ENCODE measurements at regions not wholly inside any gene's neighbourhood (a gene's known extent, or its start where the extent isn't known, plus 50 kb on each side); places are given as distances from the start of the nearest gene placed in this dataset.

DNA sequence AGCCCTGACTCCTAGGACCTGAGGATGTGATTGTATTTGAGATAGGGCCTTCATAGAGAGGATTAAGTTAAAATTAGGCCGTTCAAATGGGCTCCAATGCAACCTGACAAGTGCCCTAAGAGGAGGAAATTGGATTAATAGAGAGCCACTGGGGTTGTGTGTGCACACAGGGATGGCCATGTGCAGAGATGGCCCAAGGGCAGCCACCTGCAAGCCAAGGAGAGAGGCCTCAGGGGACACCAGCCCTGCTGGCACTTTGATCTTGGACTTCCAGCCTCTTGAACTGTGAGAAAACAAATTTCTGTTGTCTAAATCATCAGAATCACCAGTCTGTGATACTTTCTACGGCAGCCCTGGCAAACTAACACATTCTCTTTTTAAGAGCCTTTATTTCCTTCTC is 598.8 kb downstream of the UTRN start:
- TF ChIP-seq, protein P1, sequence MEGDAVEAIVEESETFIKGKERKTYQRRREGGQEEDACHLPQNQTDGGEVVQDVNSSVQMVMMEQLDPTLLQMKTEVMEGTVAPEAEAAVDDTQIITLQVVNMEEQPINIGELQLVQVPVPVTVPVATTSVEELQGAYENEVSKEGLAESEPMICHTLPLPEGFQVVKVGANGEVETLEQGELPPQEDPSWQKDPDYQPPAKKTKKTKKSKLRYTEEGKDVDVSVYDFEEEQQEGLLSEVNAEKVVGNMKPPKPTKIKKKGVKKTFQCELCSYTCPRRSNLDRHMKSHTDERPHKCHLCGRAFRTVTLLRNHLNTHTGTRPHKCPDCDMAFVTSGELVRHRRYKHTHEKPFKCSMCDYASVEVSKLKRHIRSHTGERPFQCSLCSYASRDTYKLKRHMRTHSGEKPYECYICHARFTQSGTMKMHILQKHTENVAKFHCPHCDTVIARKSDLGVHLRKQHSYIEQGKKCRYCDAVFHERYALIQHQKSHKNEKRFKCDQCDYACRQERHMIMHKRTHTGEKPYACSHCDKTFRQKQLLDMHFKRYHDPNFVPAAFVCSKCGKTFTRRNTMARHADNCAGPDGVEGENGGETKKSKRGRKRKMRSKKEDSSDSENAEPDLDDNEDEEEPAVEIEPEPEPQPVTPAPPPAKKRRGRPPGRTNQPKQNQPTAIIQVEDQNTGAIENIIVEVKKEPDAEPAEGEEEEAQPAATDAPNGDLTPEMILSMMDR (IDR thresholded peaks at IDR 0.05; ENCODE audit: borderline replicate concordance, insufficient read depth, low read depth, low read length) = no peak
- no peak overlapping the region for H3K4me3 ChIP-seq (ENCODE audit: low read depth, low read length)

DNA sequence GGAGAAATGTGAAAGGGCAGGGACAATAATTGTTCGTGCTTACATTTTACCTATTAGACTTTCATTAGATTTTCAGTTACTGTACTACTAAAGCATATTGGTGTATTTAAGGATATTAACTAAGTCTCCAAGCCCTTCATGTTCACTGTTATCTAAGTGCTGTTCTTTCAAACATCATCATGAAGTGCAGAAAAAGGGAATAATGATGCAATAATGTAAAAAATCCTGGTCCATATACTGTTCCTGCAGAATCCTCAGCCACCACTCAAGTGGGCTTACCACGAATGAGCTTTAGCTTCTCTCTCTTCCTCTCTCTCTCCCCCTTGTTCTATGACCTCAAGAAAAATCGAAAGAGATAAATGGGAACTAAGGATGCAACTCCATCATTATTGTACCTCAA is 600.7 kb downstream of the UTRN start:
- no peak overlapping the region for H3K4me3 ChIP-seq (ENCODE audit: low read depth, low read length)
- TF ChIP-seq, protein P1 (IDR thresholded peaks at IDR 0.05; ENCODE audit: borderline replicate concordance, insufficient read depth, low read depth, low read length) = no peak

DNA sequence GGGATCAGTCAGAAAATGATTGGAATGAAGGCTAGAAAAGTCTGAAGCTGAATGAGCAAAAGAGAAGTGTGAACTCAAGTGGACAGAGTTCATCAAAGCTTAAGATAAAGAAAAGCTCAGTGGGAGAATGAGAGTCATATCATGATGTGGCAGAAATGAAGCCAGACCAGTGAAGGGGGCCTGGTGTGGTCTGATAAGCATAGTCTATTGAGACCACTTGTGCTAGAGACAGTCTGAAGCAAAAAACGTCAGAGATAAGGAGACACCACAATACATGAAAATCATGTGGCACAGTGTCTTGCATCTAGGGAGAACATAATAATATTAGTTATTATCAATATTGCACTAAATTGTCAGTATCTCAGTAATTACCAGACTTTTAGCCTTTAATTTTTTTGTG is 601.5 kb downstream of the UTRN start:
- no peak overlapping the region for H3K4me3 ChIP-seq (ENCODE audit: low read depth, low read length)
- TF ChIP-seq, protein P1 (IDR thresholded peaks at IDR 0.05; ENCODE audit: borderline replicate concordance, insufficient read depth, low read depth, low read length) = no peak

DNA sequence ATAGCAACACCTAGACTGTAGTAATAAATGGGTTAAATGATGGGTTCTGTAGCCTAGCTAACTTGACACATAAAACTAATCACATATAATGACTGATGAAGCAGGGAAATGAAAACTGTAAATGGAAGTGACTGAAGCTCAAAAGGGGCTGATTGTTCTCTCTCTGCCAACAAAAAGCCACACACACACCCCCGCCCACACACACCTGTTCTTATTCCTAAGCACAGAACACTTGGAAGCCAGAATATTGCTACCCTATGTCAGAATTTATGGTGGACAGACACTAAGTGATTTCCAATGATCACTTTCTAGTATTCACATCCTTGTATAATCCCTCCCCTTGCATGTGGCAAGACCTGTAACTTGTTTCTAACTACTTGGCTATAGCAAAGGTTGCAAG is 603.5 kb downstream of the UTRN start:
- TF ChIP-seq, protein P1 (IDR thresholded peaks at IDR 0.05; ENCODE audit: borderline replicate concordance, insufficient read depth, low read depth, low read length) = no peak
- H3K4me3 ChIP-seq (ENCODE audit: low read depth, low read length) = no peak overlapping the region

DNA sequence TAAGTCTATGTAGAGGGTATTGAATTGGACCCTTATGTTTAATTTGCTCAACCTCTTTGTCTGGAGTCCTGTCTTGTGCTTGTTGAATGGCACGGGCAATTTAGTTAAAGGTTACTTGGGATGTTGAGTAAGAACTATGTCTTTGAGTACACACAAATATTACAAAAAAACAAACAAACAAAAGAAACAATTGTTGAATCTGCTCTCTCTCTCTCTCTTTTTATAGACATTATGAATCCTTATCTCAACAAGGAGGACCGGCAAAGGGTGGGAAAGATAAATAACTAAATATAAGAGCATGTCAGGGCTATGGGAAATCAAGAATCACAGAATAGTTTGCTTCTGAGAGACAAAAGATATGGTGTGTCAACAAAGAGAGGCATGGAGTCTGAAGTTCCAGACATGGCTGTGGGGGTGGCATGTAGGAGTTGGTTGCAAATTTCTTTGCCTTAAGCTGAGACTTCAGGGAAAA is 608.6 kb downstream of the UTRN start:
- no peak overlapping the region for H3K4me3 ChIP-seq (ENCODE audit: low read depth, low read length)
- TF ChIP-seq, protein P1 (IDR thresholded peaks at IDR 0.05; ENCODE audit: borderline replicate concordance, insufficient read depth, low read depth, low read length) = no peak

DNA sequence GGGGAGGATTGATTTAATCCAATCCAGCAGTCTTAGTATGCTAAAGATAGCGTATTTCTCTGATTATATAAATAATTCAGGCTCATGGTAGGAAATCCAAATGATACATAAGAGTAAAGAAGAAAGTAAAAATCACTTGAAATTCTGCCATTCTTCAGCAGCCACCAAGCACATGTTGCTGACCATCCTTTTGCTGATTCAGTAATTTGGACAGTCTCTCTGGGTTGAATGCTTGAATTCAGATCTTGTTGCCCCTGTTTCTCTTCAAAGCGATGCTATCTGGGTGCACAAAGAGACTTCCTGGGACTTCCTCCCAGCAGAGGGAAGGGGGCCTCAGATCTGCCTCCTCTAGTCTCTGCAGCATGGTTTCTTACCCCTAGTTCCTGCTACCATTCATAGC is 609.1 kb downstream of the UTRN start:
- TF ChIP-seq, protein P1 (IDR thresholded peaks at IDR 0.05; ENCODE audit: borderline replicate concordance, insufficient read depth, low read depth, low read length) = no peak
- no peak overlapping the region for H3K4me3 ChIP-seq (ENCODE audit: low read depth, low read length)

DNA sequence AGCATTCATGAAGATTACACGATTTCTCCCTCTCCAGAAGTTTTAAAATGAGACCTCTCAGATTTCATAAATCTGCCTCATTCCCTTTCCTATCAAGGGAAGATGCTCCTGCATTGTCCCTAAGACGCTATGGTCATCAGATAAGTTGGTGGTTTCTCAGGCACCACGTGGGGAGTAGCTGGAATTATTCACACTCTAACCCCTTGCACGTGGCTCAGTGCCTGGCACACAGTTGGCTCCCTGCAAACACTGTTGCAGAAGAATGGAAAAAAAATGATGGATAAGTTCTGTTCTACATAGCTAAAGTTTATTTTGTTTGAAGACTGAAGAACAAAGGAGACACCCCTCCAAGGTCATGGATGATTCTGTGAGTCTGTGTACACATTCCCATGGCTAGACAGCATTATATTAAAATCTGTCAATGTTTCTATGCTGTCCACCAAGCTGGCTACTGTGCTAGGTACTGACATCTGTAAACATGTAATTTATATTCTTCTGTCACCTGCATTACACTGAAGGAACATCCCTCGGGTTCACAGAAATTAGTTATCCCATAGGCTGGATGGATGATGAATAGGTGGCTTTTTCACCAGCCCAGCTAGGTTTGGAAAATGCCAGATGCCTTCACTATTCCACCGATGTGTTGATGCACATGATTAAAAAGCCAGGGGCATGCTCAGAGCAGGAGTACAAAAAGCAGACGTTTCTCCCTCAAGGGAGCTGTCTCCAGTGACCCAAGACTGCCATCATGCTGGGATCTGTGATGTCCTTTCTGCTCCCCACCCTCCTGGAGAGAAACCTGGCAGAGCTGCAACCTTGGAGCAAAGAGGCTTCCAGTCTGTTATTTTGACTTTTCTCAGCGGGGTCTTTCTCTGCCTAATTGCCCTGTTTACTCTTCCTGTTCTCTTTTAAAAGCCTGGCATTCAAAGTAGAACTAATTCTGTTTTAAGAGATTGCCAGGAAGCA is 610.5 kb downstream of the UTRN start:
- no peak overlapping the region for H3K4me3 ChIP-seq (ENCODE audit: low read depth, low read length)
- TF ChIP-seq, protein P1 (IDR thresholded peaks at IDR 0.05; ENCODE audit: borderline replicate concordance, insufficient read depth, low read depth, low read length) = no peak
